Hematopoietic multipotent progenitor cell treated with erythropoietin and hydrocortisone succinate and interleukin-3 and kit ligand, for 15 days (in vitro differentiated cells): ENCODE measurements at regions not wholly inside any gene's neighbourhood (a gene's known extent, or its start where the extent isn't known, plus 50 kb on each side); places are given as distances from the start of the nearest gene placed in this dataset.

Source experiments
- DNase-seq: peaks from one replicate; pipeline ENCODE4 v3.0.0-alpha.2; 2015; ENCODE audit warnings: low spot score

GRCh38 chr6:37105148-37106050, 64.6 kb upstream of the PIM1 start:
- peak; percentile 42 for DNase-seq

GRCh38 chr6:37106051-37106363, 63.9 kb upstream of the PIM1 start:
- DNase-seq: no peak

GRCh38 chr6:37106554-37106953, 63.4 kb upstream of the PIM1 start:
- no peak for DNase-seq

- DNase-seq: peak; percentile 44
These were observed 62.9 kb upstream of the PIM1 start for GRCh38 chr6:37106982-37107491.

GRCh38 chr6:37109714-37110499, 60.0 kb upstream of the PIM1 start:
- peak; percentile 99 for DNase-seq

- DNase-seq: peak; percentile 50
These were observed 59.2 kb upstream of the PIM1 start for GRCh38 chr6:37110500-37111461.

- no peak for DNase-seq
These were observed 56.0 kb upstream of the PIM1 start for GRCh38 chr6:37113976-37114375.

- DNase-seq: no peak
These were observed 55.3 kb upstream of the PIM1 start for GRCh38 chr6:37114612-37115011.

GRCh38 chr6:37115236-37115895, 54.6 kb upstream of the PIM1 start:
- DNase-seq: no peak

- DNase-seq: no peak
These were observed 53.6 kb upstream of the PIM1 start for GRCh38 chr6:37116326-37116725.

- no peak for DNase-seq
These were observed 50.5 kb upstream of the PIM1 start for GRCh38 chr6:37119387-37119886.
